Caco-2 (cell line): ENCODE measurements at regions not wholly inside any gene's neighbourhood (a gene's known extent, or its start where the extent isn't known, plus 50 kb on each side); places are given as distances from the start of the nearest gene placed in this dataset.

Experiments used
- BruUV-seq: library from RNA; stranded (reverse); fragments of 400-500 nt; replicated peaks from 2 replicates; lab custom pipeline; 2021; lab: Mats Ljungman, UMichigan
- CTCF ChIA-PET: fragments of 300-600 bp; sonication (Branson Sonifier 250); formaldehyde crosslinking; loops from one replicate; lab custom pipeline; 2022; ENCODE audit warnings: antibody characterized with exemption; lab: Charles Lee
- POLR2A ChIA-PET: fragments of 300-600 bp; sonication (Branson Sonifier 250); formaldehyde crosslinking; loops from one replicate; lab custom pipeline; 2022; ENCODE audit warnings: antibody characterized with exemption; lab: Charles Lee
- DNase-seq, 2 experiments: peaks; one replicate each; pipeline versions ENCODE4 v3.0.0 to v3.0.0-alpha.2; 2020 to 2022
- H3K27me3 ChIP-seq: replicated peaks from 2 replicates; pipeline ENCODE4 v1.6.0; 2011; ENCODE audit warnings: low read length; ENCODE audit not compliant: control insufficient read depth, insufficient read depth
- H3K36me3 ChIP-seq: 2 replicates; pipeline ENCODE4 v1.5.1; 2011; ENCODE audit warnings: low read length; ENCODE audit not compliant: control insufficient read depth, insufficient read depth
- H3K4me1 ChIP-seq: fragments of 250-450 bp; sonication (Bioruptor Pico); 2 replicates; pipeline ENCODE4 v1.5.1; 2020; ENCODE audit warnings: mild to moderate bottlenecking
- H3K4me3 ChIP-seq: 2 replicates; pipeline ENCODE4 v1.5.1; 2011; ENCODE audit warnings: low read depth, mild to moderate bottlenecking, control low read depth, low read length
- H3K9me3 ChIP-seq: fragments of 250-450 bp; sonication (Bioruptor Pico); 2 replicates; pipeline ENCODE4 v1.5.1; 2020; ENCODE audit warnings: mild to moderate bottlenecking, moderate library complexity
- H3K27ac Mint-ChIP-seq: one replicate; pipeline ENCODE4 v1.8.0; 2022; ENCODE audit warnings: mixed read lengths; ENCODE audit not compliant: unreplicated experiment
- H3K27me3 Mint-ChIP-seq: one replicate; pipeline ENCODE4 v1.8.0; 2022; ENCODE audit warnings: mixed read lengths; ENCODE audit not compliant: insufficient read depth, unreplicated experiment
- H3K36me3 Mint-ChIP-seq: one replicate; pipeline ENCODE4 v1.8.0; 2022; ENCODE audit warnings: mild to moderate bottlenecking, mixed read lengths; ENCODE audit not compliant: insufficient read depth, unreplicated experiment
- H3K4me1 Mint-ChIP-seq: one replicate; pipeline ENCODE4 v1.8.0; 2022; ENCODE audit warnings: low read depth, mixed read lengths; ENCODE audit not compliant: unreplicated experiment
- H3K4me3 Mint-ChIP-seq: one replicate; pipeline ENCODE4 v1.8.0; 2022; ENCODE audit warnings: mild to moderate bottlenecking, moderate library complexity, mixed read lengths; ENCODE audit not compliant: unreplicated experiment
- H3K9me3 Mint-ChIP-seq: one replicate; pipeline ENCODE4 v1.8.0; 2022; ENCODE audit warnings: mixed read lengths; ENCODE audit not compliant: unreplicated experiment
- CTCF ChIP-seq, 2 experiments: fragments of 200-600 bp in 1 of 2; IDR thresholded peaks; 1 replicate in 1 of 2; 2 replicates in 1 of 2; pipeline versions ENCODE4 v1.5.1 to v1.8.0; 2011 to 2022; ENCODE audit warnings: antibody characterized with exemption in 1 of 2, control low read depth in 1 of 2, inconsistent platforms in 1 of 2, low read depth in 1 of 2, low read length in 1 of 2, mild to moderate bottlenecking in 1 of 2, moderate library complexity in 1 of 2; ENCODE audit not compliant: insufficient read depth in 1 of 2, severe bottlenecking in 1 of 2, unreplicated experiment in 1 of 2
- intact Hi-C: fragments of 100-400 bp; cut with micrococcal nuclease; formaldehyde crosslinking; loops from one replicate; pipeline ENCODE4 v1.10.0; 2022; ENCODE audit not compliant: unreplicated experiment

GRCh38 chr9:38315085-38315595 is 77.4 kb upstream of the ALDH1B1 start:
- ChIA-PET CTCF (no interaction called here), POLR2A (no interaction called here)
- no peak overlapping the region for H3K4me3 ChIP-seq
- DNase-seq = no peak
- intact Hi-C loops = no loop called here
- no peak for TF ChIP-seq CTCF (IDR thresholded peaks at IDR 0.05; ENCODE audit: insufficient read depth in 1 of 2, low read depth in 1 of 2, low read length in 1 of 2, severe bottlenecking in 1 of 2, unreplicated experiment in 1 of 2)
- H3K27ac Mint-ChIP-seq = no peak overlapping the region
- no peaks in the 10 kb centered on the region for H3K36me3 ChIP-seq
- H3K36me3 Mint-ChIP-seq = no peaks in the 10 kb centered on the region
- peaks cover 7% of the 10 kb centered on the region for H3K27me3 Mint-ChIP-seq
- 0 out of 2 replicates have a peak, but pooled peaks cover 8% of the 10 kb centered on the region for H3K4me1 ChIP-seq
- H3K4me3 Mint-ChIP-seq = no peak overlapping the region
- no peaks in the 10 kb centered on the region for H3K4me1 Mint-ChIP-seq
- BruUV-seq = no TSS peak
- no peaks in the 10 kb centered on the region for H3K9me3 Mint-ChIP-seq
- H3K27me3 ChIP-seq = no peaks in the 10 kb centered on the region
- H3K9me3 ChIP-seq = no peaks in the 10 kb centered on the region

- no peak for DNase-seq
- no TSS peak for BruUV-seq
- Mint-ChIP-seq H3K4me3 (no peak overlapping the region), H3K4me1 (no peaks in the 10 kb centered on the region), H3K36me3 (no peaks in the 10 kb centered on the region), H3K27ac (no peak overlapping the region), H3K27me3 (peaks cover 7% of the 10 kb centered on the region), H3K9me3 (no peaks in the 10 kb centered on the region)
- TF ChIP-seq CTCF (IDR thresholded peaks at IDR 0.05; ENCODE audit: insufficient read depth in 1 of 2, low read depth in 1 of 2, low read length in 1 of 2, severe bottlenecking in 1 of 2, unreplicated experiment in 1 of 2) = no peak
- Histone ChIP-seq H3K4me1 (peaks cover 8% of the 10 kb centered on the region; the same call in 1 of the 2 replicates), H3K27me3 (no peaks in the 10 kb centered on the region), H3K9me3 (no peaks in the 10 kb centered on the region), H3K4me3 (no peak overlapping the region), H3K36me3 (no peaks in the 10 kb centered on the region)
- ChIA-PET POLR2A (no interaction called here), CTCF (no interaction called here)
- intact Hi-C loops = loop anchor here (5.0 kb wide), 1 partner anchor 36 kb away; no protein-coding TSS in a partner anchor
Measured at GRCh38 chr9:38313421-38313820, 79.1 kb upstream of the ALDH1B1 start.

DNA sequence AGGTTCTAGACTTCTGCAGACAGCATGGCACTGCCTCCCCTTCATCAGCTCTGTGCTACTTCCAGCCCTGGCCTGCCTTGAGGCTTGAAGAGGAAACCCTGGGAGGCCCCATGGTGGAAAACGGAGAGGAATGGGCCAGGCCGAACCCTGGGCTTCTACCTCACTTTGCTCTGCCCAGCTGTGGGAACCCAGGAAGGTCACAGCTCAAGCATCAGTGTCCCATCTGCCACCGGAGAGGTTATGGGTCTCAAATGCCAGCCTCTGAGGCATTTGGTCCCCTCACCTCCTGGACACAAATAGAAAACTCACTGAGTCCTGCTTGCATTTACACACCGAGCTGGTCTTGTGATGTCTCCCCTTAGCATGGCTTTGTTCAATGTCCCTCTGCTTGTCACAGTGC is 80.1 kb upstream of the ALDH1B1 start:
- Histone ChIP-seq H3K9me3 (no peaks in the 10 kb centered on the region), H3K27me3 (no peaks in the 10 kb centered on the region), H3K4me1 (peaks cover 8% of the 10 kb centered on the region; the same call in 1 of the 2 replicates), H3K4me3 (no peak overlapping the region), H3K36me3 (no peaks in the 10 kb centered on the region)
- H3K4me3 Mint-ChIP-seq = no peak overlapping the region
- H3K4me1 Mint-ChIP-seq = no peaks in the 10 kb centered on the region
- no peak overlapping the region for H3K27ac Mint-ChIP-seq
- no peak for TF ChIP-seq CTCF (IDR thresholded peaks at IDR 0.05; ENCODE audit: insufficient read depth in 1 of 2, low read depth in 1 of 2, low read length in 1 of 2, severe bottlenecking in 1 of 2, unreplicated experiment in 1 of 2)
- peaks cover 7% of the 10 kb centered on the region for H3K27me3 Mint-ChIP-seq
- H3K36me3 Mint-ChIP-seq = no peaks in the 10 kb centered on the region
- intact Hi-C loops = loop anchor here (5.0 kb wide), 1 partner anchor 35 kb away; no protein-coding TSS in a partner anchor
- H3K9me3 Mint-ChIP-seq = no peaks in the 10 kb centered on the region
- ChIA-PET CTCF (no interaction called here), POLR2A (no interaction called here)
- no TSS peak for BruUV-seq
- no peak for DNase-seq
